C1 segment of cervical spinal cord (tissue), 14 donors: ENCODE measurements at regions not wholly inside any gene's neighbourhood (a gene's known extent, or its start where the extent isn't known, plus 50 kb on each side); places are given as distances from the start of the nearest gene placed in this dataset.

Source experiments
- DNase-seq, 14 donors: peaks; one replicate each; lab custom pipeline; 2025; lab: John Stamatoyannopoulos, UW

GRCh38 chr16:64250866-64251265 lies 871.0 kb downstream of the CDH11 start:
- no peak for DNase-seq

- no peak for DNase-seq
Observed at GRCh38 chr16:64242492-64242891, 879.4 kb downstream of the CDH11 start.

DNA sequence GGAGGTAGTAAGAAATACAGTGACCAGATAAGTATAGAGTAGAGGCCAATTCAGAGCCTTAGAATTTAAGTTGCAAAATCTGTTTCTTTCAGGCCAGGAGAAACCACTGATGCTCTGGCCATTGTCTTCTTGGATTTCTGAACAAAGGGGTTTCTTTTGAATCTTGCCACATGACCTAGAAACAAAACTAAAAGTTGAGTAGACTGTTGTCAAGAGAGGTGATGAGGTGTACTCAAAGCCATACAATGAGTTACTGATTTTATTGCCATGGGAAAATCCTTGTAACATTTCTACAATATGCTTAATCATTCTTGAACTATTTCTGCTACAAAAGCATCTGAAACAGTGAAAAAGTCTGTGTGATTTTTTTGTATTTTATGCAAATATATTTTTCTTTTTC lies 881.3 kb downstream of the CDH11 start:
- DNase-seq = no peak

DNA sequence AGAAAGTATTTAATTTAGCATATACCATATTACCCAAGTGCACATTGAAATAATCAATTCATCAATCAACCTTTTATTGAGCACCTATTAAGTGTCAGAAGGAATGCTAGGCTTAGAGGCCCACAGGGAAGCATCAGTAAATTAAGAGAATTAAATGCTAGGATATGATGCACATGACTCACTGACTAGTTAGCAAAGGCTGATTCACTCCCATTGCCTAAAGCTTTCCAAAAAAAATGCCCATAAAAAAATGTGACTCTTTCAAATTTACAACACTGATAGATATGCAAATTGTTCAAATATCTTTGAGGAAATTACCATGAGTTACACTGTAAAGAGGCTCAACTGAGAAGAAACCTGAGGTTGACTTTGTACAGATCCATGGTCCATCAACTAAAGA lies 883.3 kb downstream of the CDH11 start:
- DNase-seq = no peak

- no peak for DNase-seq
Observed at GRCh38 chr16:64236316-64236715, 885.5 kb downstream of the CDH11 start.

- no peak for DNase-seq
Observed at GRCh38 chr16:64234200-64234599, 887.7 kb downstream of the CDH11 start.

GRCh38 chr16:64225696-64226095 lies 896.2 kb downstream of the CDH11 start:
- no peak for DNase-seq

- DNase-seq = no peak
Observed at GRCh38 chr16:64225036-64225435, 896.8 kb downstream of the CDH11 start.

DNA sequence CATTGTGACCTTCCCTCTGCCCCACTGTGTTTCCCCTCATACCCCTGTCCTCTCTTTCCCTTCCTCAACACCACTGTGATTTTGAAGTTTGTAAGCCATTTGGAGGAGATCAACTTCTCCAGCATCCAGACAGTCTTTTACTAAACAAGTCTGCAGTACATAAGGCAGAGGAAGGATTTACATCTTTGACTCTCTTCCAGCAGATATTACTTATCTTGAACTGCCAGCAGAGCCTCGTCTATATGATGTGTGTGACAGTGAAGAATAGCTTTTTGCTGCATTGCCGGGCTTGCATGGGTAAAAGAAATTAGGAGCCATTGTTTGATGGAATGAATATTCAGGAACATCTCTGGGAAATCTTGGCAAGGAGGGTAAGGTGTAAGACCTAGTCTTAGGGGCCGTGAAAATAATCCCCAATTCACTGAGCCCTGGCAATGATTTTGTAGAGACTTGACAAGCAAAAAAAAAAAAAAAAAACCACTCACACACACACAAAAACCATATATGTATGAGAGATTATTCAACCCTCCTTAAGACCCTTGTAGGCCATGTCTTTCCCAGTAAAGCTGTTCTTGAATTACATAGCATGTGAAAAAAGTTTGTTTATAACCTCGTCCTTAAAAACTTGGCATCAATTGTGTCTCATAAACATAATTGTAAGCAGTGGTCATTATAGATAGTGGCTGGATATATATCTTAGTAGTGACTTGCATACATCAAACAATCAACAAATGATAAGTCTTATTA lies 903.9 kb downstream of the CDH11 start:
- DNase-seq = no peak

GRCh38 chr16:64215730-64216129 lies 906.1 kb downstream of the CDH11 start:
- DNase-seq = no peak

DNA sequence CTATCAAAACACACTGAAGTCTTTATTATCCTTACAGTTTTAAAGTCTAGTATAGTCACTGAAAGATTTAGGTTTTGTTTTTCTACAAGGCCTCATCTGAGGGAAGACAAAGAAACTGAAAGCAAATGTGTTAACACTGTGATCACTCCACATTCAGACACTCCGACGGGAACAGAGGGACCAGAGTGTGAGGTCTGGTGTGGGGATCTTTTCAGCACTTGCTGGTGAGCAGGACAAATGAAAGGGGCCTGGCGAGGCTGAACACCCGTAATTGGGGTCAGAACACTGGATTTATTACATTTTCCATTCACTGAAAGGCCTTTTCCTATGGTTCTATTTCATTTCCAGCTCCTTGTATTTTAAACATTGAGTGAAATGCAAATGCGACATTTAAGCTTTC lies 910.5 kb downstream of the CDH11 start:
- DNase-seq = no peak

- DNase-seq = no peak
Observed at GRCh38 chr16:64206862-64207261, 915.0 kb downstream of the CDH11 start.

GRCh38 chr16:64203126-64203525 lies 918.7 kb downstream of the CDH11 start:
- no peak for DNase-seq

DNA sequence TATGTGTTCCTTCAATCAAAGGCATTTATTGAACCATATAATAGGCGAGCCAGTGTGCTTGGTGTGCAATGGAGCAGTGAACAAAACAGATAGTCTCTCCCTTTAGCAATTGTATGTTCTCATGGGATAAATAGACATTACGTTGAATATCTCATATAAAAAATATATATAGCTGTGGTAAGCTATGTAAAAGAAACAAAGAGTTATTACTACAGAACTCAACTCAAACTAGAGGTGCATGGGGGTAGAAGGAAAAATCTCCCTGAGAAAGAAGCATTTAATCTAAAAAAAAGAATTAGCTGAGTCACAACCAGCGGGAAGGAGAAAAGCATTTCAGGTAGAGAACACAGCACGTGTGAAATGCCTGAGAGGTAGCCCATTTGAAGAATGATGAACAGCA lies 919.3 kb downstream of the CDH11 start:
- no peak for DNase-seq

- DNase-seq = no peak
Observed at GRCh38 chr16:64196444-64196843, 925.4 kb downstream of the CDH11 start.

DNA sequence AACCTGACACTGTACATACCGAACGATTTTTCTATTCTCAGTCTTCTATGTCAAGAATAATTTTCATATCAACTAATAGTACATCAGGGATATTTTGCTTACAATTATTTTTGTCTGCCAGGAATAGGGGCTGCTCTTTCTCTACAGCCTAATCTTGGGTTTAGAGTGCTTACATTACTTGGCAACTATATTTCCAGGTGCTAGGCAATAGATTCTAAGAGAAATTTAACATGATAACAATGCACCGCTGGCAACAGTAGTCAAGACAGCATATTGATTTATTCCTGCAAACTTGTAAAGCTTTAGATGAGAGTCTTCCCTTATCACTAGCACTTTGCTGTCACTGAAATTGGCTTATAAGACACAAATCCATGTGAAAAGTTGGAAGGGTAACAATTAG lies 935.9 kb downstream of the CDH11 start:
- DNase-seq = no peak

- DNase-seq = no peak
Observed at GRCh38 chr16:64184156-64184555, 937.7 kb downstream of the CDH11 start.

GRCh38 chr16:64182985-64183384 lies 938.9 kb downstream of the CDH11 start:
- no peak for DNase-seq

DNA sequence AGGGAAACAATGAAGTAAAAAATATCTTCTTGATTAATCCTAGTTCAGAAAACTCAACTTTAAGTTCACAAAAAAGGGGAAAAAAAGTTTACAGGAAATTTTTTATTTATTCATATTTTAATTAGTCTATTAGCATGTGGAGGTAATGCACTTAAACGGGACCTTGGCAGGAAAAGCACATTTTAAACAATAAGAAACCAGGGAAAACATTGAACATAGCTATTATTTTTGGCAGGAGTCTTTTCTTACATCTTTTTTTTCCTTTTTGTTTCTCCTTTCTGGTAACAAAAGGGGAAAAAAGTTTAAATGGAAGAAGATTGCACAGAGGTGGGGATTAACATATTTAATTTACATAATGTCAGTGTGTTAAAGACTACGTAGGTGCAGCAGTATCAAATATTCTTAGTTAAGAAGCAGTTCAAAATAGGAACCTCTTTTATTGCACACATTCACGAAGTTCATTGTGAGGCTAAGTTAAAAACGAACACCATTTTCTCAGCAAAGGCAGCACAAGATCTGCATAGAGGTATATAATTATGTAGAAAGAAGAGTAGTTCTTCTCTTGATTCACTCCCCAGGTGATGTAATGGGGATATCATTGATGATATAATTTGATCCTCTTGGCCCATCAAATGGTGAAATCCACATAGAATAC lies 940.5 kb downstream of the CDH11 start:
- no peak for DNase-seq

GRCh38 chr16:64180136-64180900 lies 941.5 kb downstream of the CDH11 start:
- DNase-seq = no peak

DNA sequence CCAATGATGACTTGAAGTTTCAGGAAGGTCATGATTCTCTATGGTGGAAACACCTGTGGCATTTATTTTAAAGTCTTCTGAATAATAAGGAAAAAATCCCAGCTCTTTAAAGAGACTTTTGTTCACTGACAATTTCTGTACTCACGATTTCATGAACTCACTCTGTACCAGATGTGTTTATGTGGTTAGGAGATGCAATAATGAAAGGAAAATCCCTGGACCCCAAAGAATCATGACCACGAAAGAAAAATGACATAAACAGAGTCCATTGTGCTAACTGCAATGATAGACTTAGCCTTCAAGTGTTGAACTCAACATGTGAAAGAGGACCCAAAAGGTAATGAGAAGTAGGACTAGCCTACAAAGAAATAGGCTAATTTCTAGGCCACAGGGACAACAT lies 947.5 kb downstream of the CDH11 start:
- DNase-seq = no peak

DNA sequence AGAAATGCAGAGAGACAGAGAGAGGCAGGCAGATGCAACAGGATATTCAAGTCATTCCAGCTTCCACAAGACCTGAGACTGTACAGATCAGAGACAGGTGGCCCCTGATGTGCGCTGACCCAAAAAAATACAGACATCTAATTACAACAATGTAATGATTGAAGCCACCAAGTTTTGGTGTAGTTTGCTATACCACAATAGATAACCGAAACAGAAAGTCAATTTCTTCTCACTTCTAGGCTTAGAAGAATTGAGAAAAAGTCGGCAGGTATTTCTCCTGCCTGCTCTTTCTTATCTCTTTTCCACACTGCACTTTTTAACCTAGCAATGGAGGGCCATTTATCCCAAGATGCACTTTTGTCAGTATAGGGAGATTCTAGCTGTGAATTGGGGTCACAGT lies 949.2 kb downstream of the CDH11 start:
- DNase-seq = no peak

DNA sequence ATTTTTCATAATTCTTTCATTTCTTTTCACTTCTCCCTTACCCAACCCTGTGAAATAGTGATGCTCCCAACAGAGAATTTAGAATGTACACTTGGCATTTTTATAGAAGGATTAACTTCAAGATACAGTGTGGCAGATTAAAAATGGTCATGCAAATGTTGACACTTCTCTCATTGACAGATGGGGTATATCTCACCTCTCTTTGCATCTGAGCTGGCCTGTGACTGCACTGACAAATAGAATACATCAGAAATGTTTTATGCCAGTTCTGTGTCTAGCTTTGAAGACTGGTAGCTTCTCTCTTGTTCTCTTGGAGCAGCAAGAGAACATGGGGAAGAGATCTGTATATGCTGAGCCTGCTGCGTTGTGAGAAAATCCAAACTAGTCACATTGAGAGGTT lies 949.6 kb downstream of the CDH11 start:
- DNase-seq = no peak
